ENCODE measurements at regions not wholly inside any gene's neighbourhood (a gene's known extent, or its start where the extent isn't known, plus 50 kb on each side); places are given as distances from the start of the nearest gene placed in this dataset.

GRCh38 chr14:85471156-85471555 is 58.8 kb upstream of the FLRT2 start:
- TF ChIP-seq GABPA (IDR thresholded peaks at IDR 0.05; ENCODE audit: low read depth) (no peak), CTCF (IDR thresholded peaks at IDR 0.05; ENCODE audit: insufficient read depth, low read length) (no peak), POLR2AphosphoS5 (IDR thresholded peaks at IDR 0.05; ENCODE audit: low read depth) (no peak), SPI1 (IDR thresholded peaks at IDR 0.05; ENCODE audit: borderline replicate concordance, low read depth) (no peak)
- TF ChIP-seq, protein P1, sequence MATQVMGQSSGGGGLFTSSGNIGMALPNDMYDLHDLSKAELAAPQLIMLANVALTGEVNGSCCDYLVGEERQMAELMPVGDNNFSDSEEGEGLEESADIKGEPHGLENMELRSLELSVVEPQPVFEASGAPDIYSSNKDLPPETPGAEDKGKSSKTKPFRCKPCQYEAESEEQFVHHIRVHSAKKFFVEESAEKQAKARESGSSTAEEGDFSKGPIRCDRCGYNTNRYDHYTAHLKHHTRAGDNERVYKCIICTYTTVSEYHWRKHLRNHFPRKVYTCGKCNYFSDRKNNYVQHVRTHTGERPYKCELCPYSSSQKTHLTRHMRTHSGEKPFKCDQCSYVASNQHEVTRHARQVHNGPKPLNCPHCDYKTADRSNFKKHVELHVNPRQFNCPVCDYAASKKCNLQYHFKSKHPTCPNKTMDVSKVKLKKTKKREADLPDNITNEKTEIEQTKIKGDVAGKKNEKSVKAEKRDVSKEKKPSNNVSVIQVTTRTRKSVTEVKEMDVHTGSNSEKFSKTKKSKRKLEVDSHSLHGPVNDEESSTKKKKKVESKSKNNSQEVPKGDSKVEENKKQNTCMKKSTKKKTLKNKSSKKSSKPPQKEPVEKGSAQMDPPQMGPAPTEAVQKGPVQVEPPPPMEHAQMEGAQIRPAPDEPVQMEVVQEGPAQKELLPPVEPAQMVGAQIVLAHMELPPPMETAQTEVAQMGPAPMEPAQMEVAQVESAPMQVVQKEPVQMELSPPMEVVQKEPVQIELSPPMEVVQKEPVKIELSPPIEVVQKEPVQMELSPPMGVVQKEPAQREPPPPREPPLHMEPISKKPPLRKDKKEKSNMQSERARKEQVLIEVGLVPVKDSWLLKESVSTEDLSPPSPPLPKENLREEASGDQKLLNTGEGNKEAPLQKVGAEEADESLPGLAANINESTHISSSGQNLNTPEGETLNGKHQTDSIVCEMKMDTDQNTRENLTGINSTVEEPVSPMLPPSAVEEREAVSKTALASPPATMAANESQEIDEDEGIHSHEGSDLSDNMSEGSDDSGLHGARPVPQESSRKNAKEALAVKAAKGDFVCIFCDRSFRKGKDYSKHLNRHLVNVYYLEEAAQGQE (IDR thresholded peaks at IDR 0.05; ENCODE audit: insufficient replicate concordance, low read depth), result no peak
- Histone ChIP-seq H3K27ac (replicated peaks) (no peak overlapping the region), H3K27me3 (ENCODE audit: insufficient read depth, poor library complexity, severe bottlenecking) (no peaks in the 10 kb centered on the region), H3K4me3 (replicated peaks; ENCODE audit: insufficient read depth, low read length) (no peak overlapping the region)
- no peak for DNase-seq (ENCODE audit: low read depth in 1 of 2, low spot score in 1 of 2)

DNA sequence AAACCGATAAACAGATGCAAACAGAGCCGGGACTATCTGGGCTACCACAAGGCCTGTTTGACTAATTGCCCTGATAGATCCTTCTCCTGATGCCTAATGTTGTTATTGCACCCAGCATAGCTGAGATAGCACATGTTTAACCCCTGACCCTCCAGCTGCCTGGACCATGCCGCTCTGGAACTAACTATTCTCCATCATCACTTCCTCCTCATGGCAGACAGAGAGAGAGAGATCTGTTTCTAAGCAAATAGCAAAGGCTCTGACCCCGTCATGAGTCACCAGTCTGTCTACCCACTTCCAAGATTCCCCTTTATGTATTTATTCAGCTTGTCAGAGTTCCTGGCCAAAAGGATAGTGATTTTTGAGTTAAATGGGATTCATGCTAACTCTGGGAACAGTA is 58.2 kb upstream of the FLRT2 start:
- Histone ChIP-seq H3K27me3 (ENCODE audit: insufficient read depth, poor library complexity, severe bottlenecking) (no peaks in the 10 kb centered on the region), H3K27ac (replicated peaks) (no peak overlapping the region), H3K4me3 (replicated peaks; ENCODE audit: insufficient read depth, low read length) (no peak overlapping the region)
- TF ChIP-seq, protein P1 (IDR thresholded peaks at IDR 0.05; ENCODE audit: insufficient replicate concordance, low read depth), result no peak
- DNase-seq (ENCODE audit: low read depth in 1 of 2, low spot score in 1 of 2), result no peak

DNA sequence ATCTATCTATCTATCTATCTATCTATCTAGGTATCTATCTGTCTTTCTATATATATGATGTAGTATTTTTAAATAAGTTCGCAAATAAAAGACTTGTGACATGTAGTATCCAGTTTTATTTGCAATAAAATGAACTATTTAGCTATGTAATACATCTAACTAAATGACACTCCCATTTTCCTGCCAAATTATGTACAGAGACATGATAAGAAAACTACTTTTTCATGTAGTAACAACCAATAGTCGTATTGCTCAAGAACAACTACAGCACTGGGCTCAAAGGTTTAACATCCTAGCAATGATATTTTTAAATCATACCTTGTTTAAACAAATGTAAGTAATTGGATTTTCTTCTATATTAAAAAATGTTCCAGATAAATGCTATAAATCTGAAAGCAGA is 55.5 kb upstream of the FLRT2 start:
- H3K27ac ChIP-seq (replicated peaks), result no peak overlapping the region
- TF ChIP-seq CTCF (IDR thresholded peaks at IDR 0.05; ENCODE audit: insufficient read depth, low read length), result no peak
- TF ChIP-seq GABPA (IDR thresholded peaks at IDR 0.05; ENCODE audit: low read depth), result no peak
- TF ChIP-seq, protein P1 (IDR thresholded peaks at IDR 0.05; ENCODE audit: insufficient replicate concordance, low read depth), result no peak
- TF ChIP-seq POLR2AphosphoS5 (IDR thresholded peaks at IDR 0.05; ENCODE audit: low read depth), result no peak
- TF ChIP-seq SPI1 (IDR thresholded peaks at IDR 0.05; ENCODE audit: borderline replicate concordance, low read depth), result no peak
- H3K4me3 ChIP-seq (replicated peaks; ENCODE audit: insufficient read depth, low read length), result no peak overlapping the region
- no peaks in the 10 kb centered on the region for H3K27me3 ChIP-seq (ENCODE audit: insufficient read depth, poor library complexity, severe bottlenecking)
- DNase-seq (ENCODE audit: low read depth in 1 of 2, low spot score in 1 of 2), result no peak

GRCh38 chr14:85475113-85475512 is 54.8 kb upstream of the FLRT2 start:
- no peak for DNase-seq (ENCODE audit: low read depth in 1 of 2, low spot score in 1 of 2)
- H3K4me3 ChIP-seq (replicated peaks; ENCODE audit: insufficient read depth, low read length), result no peak overlapping the region
- H3K27me3 ChIP-seq (ENCODE audit: insufficient read depth, poor library complexity, severe bottlenecking), result no peaks in the 10 kb centered on the region
- TF ChIP-seq GABPA (IDR thresholded peaks at IDR 0.05; ENCODE audit: low read depth) (no peak), POLR2AphosphoS5 (IDR thresholded peaks at IDR 0.05; ENCODE audit: low read depth) (no peak), SPI1 (IDR thresholded peaks at IDR 0.05; ENCODE audit: borderline replicate concordance, low read depth) (no peak), CTCF (IDR thresholded peaks at IDR 0.05; ENCODE audit: insufficient read depth, low read length) (no peak)
- TF ChIP-seq, protein P1 (IDR thresholded peaks at IDR 0.05; ENCODE audit: insufficient replicate concordance, low read depth), result no peak
- no peak overlapping the region for H3K27ac ChIP-seq (replicated peaks)
